HCT116 (cell line): ENCODE measurements at regions not wholly inside any gene's neighbourhood (a gene's known extent, or its start where the extent isn't known, plus 50 kb on each side); places are given as distances from the start of the nearest gene placed in this dataset.

Experiments
- ATAC-seq: fragments of 200-7000 bp; cut with Tn5 transposase; 2 replicates; pipeline ENCODE4 v1.9.1; 2020; ENCODE audit warnings: mild to moderate bottlenecking, moderate library complexity
- BruUV-seq: library from RNA; stranded (reverse); fragments of 400-500 nt; replicated peaks from 2 replicates; lab custom pipeline; 2021; lab: Mats Ljungman, UMichigan
- CTCF ChIA-PET: fragments of 300-600 bp; sonication (Branson Sonifier 250); formaldehyde crosslinking; loops from one replicate; lab custom pipeline; 2021; ENCODE audit warnings: antibody characterized with exemption; lab: Charles Lee
- POLR2A ChIA-PET: fragments of 300-600, 350-600 bp; sonication (Branson Sonifier 250); formaldehyde crosslinking; loops from one replicate; lab custom pipeline; 2021; ENCODE audit warnings: antibody characterized with exemption; lab: Charles Lee
- RAD21 ChIA-PET, 2 experiments: fragments of 300-600 bp; sonication (Branson Sonifier 250); formaldehyde crosslinking; loops; one replicate each; lab custom pipeline; 2023; ENCODE audit warnings: low total read pairs in 2 of 2; ENCODE audit not compliant: uncharacterized antibody in 2 of 2, unreplicated experiment in 2 of 2, low non-redundant PET in 1 of 2; lab: Charles Lee
- DNase-seq: peaks from one replicate; pipeline ENCODE4 v3.0.0-alpha.2; 2010; ENCODE audit warnings: low read depth, low spot score
- H2AFZ ChIP-seq: fragments of 200-600 bp; shearing (Covaris generic), sonication (generic); 2 replicates; pipeline ENCODE4 v1.6.1; 2017; ENCODE audit warnings: low read depth, mixed run types, mixed read lengths, antibody characterized with exemption, low read length; ENCODE audit not compliant: poor library complexity, severe bottlenecking
- H3K27ac ChIP-seq: 2 replicates; pipeline ENCODE4 v1.5.1; 2012; ENCODE audit warnings: low read depth, low read length
- H3K27me3 ChIP-seq: fragments of 200-600 bp; sonication (generic); 2 replicates; pipeline ENCODE4 v1.6.1; 2016; ENCODE audit warnings: mixed run types, low read length, mixed read lengths; ENCODE audit not compliant: insufficient read depth
- H3K36me3 ChIP-seq, 2 experiments: fragments of 200-500 bp in 1 of 2; fragments of 200-600 bp in 1 of 2; sonication (Bioruptor generic) in 1 of 2; sonication (generic) in 1 of 2; 2 replicates each; pipeline versions ENCODE4 v1.5.1 to v1.6.1; 2014 to 2016; ENCODE audit warnings: low read length in 2 of 2, inconsistent platforms in 1 of 2, mixed read lengths in 1 of 2, mixed run types in 1 of 2; ENCODE audit not compliant: insufficient read depth in 2 of 2, control insufficient read depth in 1 of 2
- H3K4me1 ChIP-seq, 2 experiments: fragments of 200-600 bp in 1 of 2; sonication (generic) in 1 of 2; 2 replicates each; pipeline versions ENCODE4 v1.5.1 to v1.6.1; 2012 to 2017; ENCODE audit warnings: low read length in 2 of 2, inconsistent platforms in 1 of 2, mild to moderate bottlenecking in 1 of 2, mixed read lengths in 1 of 2, mixed run types in 1 of 2, moderate library complexity in 1 of 2; ENCODE audit not compliant: insufficient read depth in 2 of 2, control insufficient read depth in 1 of 2
- H3K4me2 ChIP-seq: fragments of 200-600 bp; sonication (generic); 2 replicates; pipeline ENCODE4 v1.6.1; 2017; ENCODE audit warnings: mixed run types, low read length, mixed read lengths
- H3K4me3 ChIP-seq, 2 experiments: fragments of 200-600 bp in 1 of 2; sonication (generic) in 1 of 2; replicated peaks in 1 of 2; 2 replicates each; pipeline ENCODE4 v1.5.1; 2011 to 2016; ENCODE audit warnings: low read length in 2 of 2, control low read depth in 1 of 2, low read depth in 1 of 2, mild to moderate bottlenecking in 1 of 2, mixed read lengths in 1 of 2, mixed run types in 1 of 2
- H3K79me2 ChIP-seq: fragments of 200-600 bp; sonication (generic); 2 replicates; pipeline ENCODE4 v1.6.1; 2017; ENCODE audit warnings: mild to moderate bottlenecking, mixed run types, low read length, moderate library complexity, mixed read lengths; ENCODE audit not compliant: insufficient read depth
- H3K9ac ChIP-seq: fragments of 200-600 bp; sonication (generic); 2 replicates; pipeline ENCODE4 v1.6.1; 2016; ENCODE audit warnings: low read length, mixed read lengths
- H3K9me2 ChIP-seq: fragments of 200-600 bp; sonication (generic), shearing (Covaris generic); 2 replicates; pipeline ENCODE4 v1.6.1; 2017; ENCODE audit warnings: mixed run types, mild to moderate bottlenecking, moderate library complexity; ENCODE audit not compliant: insufficient read depth
- H3K9me3 ChIP-seq, 2 experiments: fragments of 200-500 bp in 1 of 2; fragments of 200-600 bp in 1 of 2; sonication (Bioruptor generic) in 1 of 2; sonication (generic) in 1 of 2; 2 replicates each; pipeline ENCODE4 v1.6.1; 2014 to 2017; ENCODE audit warnings: low read length in 2 of 2, mixed read lengths in 2 of 2, inconsistent platforms in 1 of 2, low read depth in 1 of 2, mild to moderate bottlenecking in 1 of 2, mixed run types in 1 of 2, moderate library complexity in 1 of 2; ENCODE audit not compliant: control insufficient read depth in 1 of 2, insufficient read depth in 1 of 2
- H4K20me1 ChIP-seq: fragments of 200-600 bp; sonication (generic), shearing (Covaris generic); 2 replicates; pipeline ENCODE4 v1.6.1; 2017; ENCODE audit warnings: mixed run types, mild to moderate bottlenecking, moderate library complexity; ENCODE audit not compliant: insufficient read depth
- ATF3 ChIP-seq: IDR thresholded peaks from 2 replicates; pipeline ENCODE4 v1.6.1; 2012
- CBX3 ChIP-seq: IDR thresholded peaks from 2 replicates; pipeline ENCODE4 v1.6.1; 2012; ENCODE audit warnings: low read depth
- EZH2phosphoT487 ChIP-seq: fragments of 200-600 bp; IDR thresholded peaks from 2 replicates; pipeline ENCODE4 v1.6.1; 2018; ENCODE audit warnings: antibody characterized with exemption, borderline replicate concordance
- FOSL1 ChIP-seq: IDR thresholded peaks from 2 replicates; pipeline ENCODE4 v1.6.1; 2012; ENCODE audit warnings: low read depth
- POLR2A ChIP-seq: IDR thresholded peaks from 2 replicates; pipeline ENCODE4 v1.7.0; 2011; ENCODE audit warnings: borderline replicate concordance; ENCODE audit not compliant: insufficient read depth, insufficient read length; ENCODE audit errors: extremely low read depth
- POLR2AphosphoS5 ChIP-seq: IDR thresholded peaks from 2 replicates; pipeline ENCODE4 v1.6.1; 2011; ENCODE audit warnings: mild to moderate bottlenecking, low read depth, low read length, moderate library complexity
- REST ChIP-seq: IDR thresholded peaks from 2 replicates; pipeline ENCODE4 v1.6.1; 2012; ENCODE audit warnings: low read depth
- SP1 ChIP-seq: IDR thresholded peaks from 2 replicates; pipeline ENCODE4 v1.6.1; 2012; ENCODE audit warnings: low read depth
- intact Hi-C: fragments of 100-400 bp; cut with micrococcal nuclease; formaldehyde crosslinking; loops from 2 replicates; pipeline ENCODE4 v1.10.0; 2022

GRCh38 chr10:64863836-64864235 lies 1342.6 kb downstream of the REEP3 start:
- Histone ChIP-seq H2AFZ (no peak overlapping the region), H3K4me1 (no peaks in the 10 kb centered on the region), H3K27me3 (no peaks in the 10 kb centered on the region), H3K9me2 (no peaks in the 10 kb centered on the region), H3K4me3 (no peak overlapping the region), H3K4me2 (no peak overlapping the region), H3K79me2 (no peaks in the 10 kb centered on the region), H4K20me1 (no peaks in the 10 kb centered on the region), H3K36me3 (no peaks in the 10 kb centered on the region), H3K27ac (no peak overlapping the region), H3K9ac (no peak overlapping the region), H3K9me3 (no peaks in the 10 kb centered on the region)
- ChIA-PET CTCF (no interaction called here), POLR2A (no interaction called here), RAD21 (no interaction called here)
- TF ChIP-seq REST (no peak), ATF3 (no peak), EZH2phosphoT487 (no peak), FOSL1 (no peak), SP1 (no peak), POLR2AphosphoS5 (no peak), POLR2A (no peak), CBX3 (no peak)
- intact Hi-C loops = no loop called here
- no peak for ATAC-seq
- BruUV-seq = no TSS peak
- DNase-seq = no peak
